ENCODE measurements at regions not wholly inside any gene's neighbourhood (a gene's known extent, or its start where the extent isn't known, plus 50 kb on each side); places are given as distances from the start of the nearest gene placed in this dataset.
"Not testable (repeated sequence)": the region's sequence is repeated elsewhere in the genome, so short reads cannot be mapped to it uniquely, and the experiment has no call there.

DNA sequence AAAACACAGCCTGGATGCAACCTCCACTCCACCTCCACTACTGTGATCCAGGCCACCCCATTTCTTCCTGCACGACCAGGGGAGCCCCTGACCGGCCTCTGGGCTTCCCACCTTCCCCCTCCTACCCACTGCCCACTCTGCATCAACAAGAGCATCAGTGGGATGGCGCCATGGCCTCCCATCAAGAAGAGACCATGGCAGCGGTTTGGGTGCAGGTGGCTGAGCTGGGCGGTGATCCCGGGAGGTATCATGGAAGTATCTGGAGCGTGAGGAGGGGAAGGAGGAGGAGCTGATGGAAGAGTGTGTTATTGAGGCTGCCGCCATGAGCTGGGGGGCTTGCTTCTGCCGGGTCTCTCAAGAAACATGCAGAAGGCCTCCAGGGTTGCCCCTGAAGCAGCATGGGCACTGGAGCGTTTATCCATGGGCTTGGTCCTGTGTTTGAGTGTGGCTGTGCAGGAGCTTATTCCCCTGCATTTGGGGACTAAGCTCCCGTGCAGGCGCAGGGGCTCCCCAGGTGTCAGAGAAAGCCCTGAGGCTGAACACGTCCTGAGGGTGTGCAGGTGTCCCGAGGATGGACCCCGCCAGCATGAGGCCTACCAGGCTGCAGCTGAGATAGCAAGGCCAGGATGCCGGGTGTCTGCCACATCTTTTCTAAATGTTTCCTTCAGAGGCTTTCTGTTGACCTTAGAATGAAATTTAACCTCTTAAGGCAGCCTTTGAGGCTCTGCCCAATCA lies 99.2 kb upstream of the PCBD1 start:
- Histone ChIP-seq H3K9me3 (no peaks in the 10 kb centered on the region), H3K27ac (no peak overlapping the region), H3K36me3 (no peaks in the 10 kb centered on the region), H3K27me3 (no peaks in the 10 kb centered on the region), H3K4me1 (ENCODE audit: insufficient read depth) (no peaks in the 10 kb centered on the region), H3K4me3 (no peak overlapping the region)
- no peak for DNase-seq
- no peak for TF ChIP-seq EP300 (IDR thresholded peaks at IDR 0.05)
- 80 to 88% (median 85%) methylated on average over 16 of the region's 16 CpGs for WGBS, 3 donors
- intact Hi-C loops (cut with DNase I), result loop anchor here in 1 of 4 donors (10.0 kb wide), 1 partner anchor 167 kb away; no protein-coding TSS in a partner anchor

DNA sequence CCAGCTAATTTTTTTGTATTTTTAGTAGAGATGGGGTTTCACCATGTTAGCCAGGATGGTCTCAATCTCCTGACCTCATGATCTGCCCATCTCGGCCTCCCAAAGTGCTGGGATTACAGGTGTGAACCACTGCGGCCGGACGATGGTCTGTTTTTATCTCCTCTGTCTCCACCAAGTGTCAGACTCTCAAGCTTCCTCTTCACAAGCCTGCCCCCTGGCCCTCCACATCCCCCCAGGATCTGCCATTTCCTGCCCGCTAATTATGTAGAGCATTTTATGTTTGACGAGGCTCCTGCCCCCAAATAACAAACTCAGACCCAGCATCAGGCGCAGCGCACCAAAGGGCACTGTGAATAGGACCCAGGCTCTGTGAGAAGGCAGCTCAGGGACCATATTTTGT lies 101.8 kb upstream of the PCBD1 start:
- 81 to 84% (median 82%) methylated on average over 8 of the region's 8 CpGs for WGBS, 3 donors
- H3K4me1 ChIP-seq (ENCODE audit: insufficient read depth); H3K27ac ChIP-seq; H3K9me3 ChIP-seq; intact Hi-C loops (cut with DNase I); DNase-seq; H3K4me3 ChIP-seq; H3K36me3 ChIP-seq; H3K27me3 ChIP-seq: not testable (repeated sequence)

DNA sequence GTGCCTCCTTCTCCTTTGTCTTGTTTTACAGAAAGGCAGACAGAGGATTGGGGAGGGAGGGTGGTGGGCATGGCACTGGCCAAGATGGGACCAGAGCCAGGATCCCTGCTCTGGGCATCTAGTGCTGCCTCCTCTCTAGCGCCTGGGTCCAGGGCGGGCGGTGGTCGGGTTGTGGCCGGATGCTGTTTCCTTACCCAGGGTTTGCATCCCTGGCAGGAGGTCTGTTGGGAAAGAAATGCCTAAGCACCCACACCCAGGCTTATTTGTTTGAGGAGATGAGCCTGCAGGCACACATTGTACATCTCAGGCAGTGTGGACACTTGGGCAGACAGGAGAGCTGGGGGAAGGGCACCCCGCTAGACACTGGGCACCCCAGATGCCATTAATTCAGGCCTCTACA lies 102.3 kb upstream of the PCBD1 start:
- H3K27ac ChIP-seq, result no peak overlapping the region
- H3K36me3 ChIP-seq, result no peaks in the 10 kb centered on the region
- 79 to 93% (median 92%) methylated on average over 6 of the region's 6 CpGs for WGBS, 3 donors
- TF ChIP-seq POLR2A (IDR thresholded peaks at IDR 0.05), result no peak
- TF ChIP-seq, protein P1, sequence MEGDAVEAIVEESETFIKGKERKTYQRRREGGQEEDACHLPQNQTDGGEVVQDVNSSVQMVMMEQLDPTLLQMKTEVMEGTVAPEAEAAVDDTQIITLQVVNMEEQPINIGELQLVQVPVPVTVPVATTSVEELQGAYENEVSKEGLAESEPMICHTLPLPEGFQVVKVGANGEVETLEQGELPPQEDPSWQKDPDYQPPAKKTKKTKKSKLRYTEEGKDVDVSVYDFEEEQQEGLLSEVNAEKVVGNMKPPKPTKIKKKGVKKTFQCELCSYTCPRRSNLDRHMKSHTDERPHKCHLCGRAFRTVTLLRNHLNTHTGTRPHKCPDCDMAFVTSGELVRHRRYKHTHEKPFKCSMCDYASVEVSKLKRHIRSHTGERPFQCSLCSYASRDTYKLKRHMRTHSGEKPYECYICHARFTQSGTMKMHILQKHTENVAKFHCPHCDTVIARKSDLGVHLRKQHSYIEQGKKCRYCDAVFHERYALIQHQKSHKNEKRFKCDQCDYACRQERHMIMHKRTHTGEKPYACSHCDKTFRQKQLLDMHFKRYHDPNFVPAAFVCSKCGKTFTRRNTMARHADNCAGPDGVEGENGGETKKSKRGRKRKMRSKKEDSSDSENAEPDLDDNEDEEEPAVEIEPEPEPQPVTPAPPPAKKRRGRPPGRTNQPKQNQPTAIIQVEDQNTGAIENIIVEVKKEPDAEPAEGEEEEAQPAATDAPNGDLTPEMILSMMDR (IDR thresholded peaks at IDR 0.05), result no peak
- no peak for TF ChIP-seq EP300 (IDR thresholded peaks at IDR 0.05)
- DNase-seq, result no peak
- H3K27me3 ChIP-seq, result no peaks in the 10 kb centered on the region
- H3K4me1 ChIP-seq (ENCODE audit: insufficient read depth), result no peaks in the 10 kb centered on the region
- no peaks in the 10 kb centered on the region for H3K9me3 ChIP-seq
- no peak overlapping the region for H3K4me3 ChIP-seq
- intact Hi-C loops (cut with DNase I), result no loop called here

DNA sequence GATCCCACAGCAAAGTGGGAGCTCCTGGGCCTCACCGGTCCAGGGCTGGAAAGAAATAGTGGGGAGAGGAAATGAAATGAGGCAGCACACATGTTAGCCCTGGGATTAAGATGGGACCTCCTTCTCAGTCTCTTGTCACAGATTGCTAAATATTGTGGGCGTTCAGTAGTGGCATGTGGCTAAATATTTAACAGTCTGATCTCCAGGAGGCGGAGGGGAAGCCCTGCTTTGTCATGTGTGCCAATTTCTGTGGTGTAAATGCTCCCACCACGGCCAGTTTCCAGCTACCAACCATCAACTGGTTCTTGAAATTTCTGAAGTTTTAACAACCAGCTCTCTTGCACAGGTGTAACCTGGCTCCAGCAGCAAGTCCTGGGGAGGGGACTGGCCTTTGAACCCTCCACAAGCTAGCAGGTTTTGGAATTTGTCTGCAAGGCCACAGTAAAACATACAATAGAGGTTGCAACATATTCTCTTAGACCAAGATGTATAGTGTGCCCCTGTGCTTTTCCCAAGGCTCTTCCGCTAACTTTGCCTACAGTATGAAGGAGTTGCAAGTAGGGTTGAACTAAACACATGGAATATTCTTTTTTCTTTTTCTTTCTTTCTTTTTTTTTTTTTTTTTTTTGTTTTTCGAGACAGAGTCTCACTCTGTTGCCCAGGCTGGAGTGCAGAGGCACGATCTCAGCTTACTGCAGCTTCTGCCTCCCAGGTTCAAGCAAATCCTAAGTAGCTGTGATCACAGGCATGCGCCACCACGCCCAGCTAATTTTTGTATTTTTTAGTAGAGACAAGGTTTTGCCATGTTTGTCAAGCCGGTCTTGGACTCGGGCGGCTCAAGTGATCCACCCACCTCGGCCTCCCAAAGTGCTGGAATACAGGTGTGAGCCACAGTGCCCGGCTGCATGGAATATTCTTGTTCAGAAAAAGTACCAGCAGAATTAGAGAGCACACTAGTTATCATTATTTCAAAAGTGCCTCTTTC lies 103.1 kb upstream of the PCBD1 start:
- Histone ChIP-seq H3K4me3 (no peak overlapping the region), H3K36me3 (no peaks in the 10 kb centered on the region), H3K27ac (no peak overlapping the region), H3K27me3 (no peaks in the 10 kb centered on the region), H3K9me3 (no peaks in the 10 kb centered on the region), H3K4me1 (ENCODE audit: insufficient read depth) (no peaks in the 10 kb centered on the region)
- no peak for TF ChIP-seq POLR2A (IDR thresholded peaks at IDR 0.05)
- WGBS, 3 donors, result 81 to 88% (median 82%) methylated on average over 14 of the region's 14 CpGs
- DNase-seq, result no peak
- intact Hi-C loops (cut with DNase I), result no loop called here

GRCh38 chr10:70992436-70992835 lies 104.1 kb upstream of the PCBD1 start:
- no peak overlapping the region for H3K4me3 ChIP-seq
- H3K9me3 ChIP-seq, result no peaks in the 10 kb centered on the region
- whole genome bisulfite sequencing, 3 donors, result 81 to 87% (median 84%) methylated on average over 8 of the region's 8 CpGs
- intact Hi-C loops (cut with DNase I), result no loop called here
- no peaks in the 10 kb centered on the region for H3K36me3 ChIP-seq
- no peak overlapping the region for H3K27ac ChIP-seq
- H3K4me1 ChIP-seq (ENCODE audit: insufficient read depth), result no peaks in the 10 kb centered on the region
- TF ChIP-seq, protein P1 (IDR thresholded peaks at IDR 0.05), result no peak
- TF ChIP-seq POLR2A (IDR thresholded peaks at IDR 0.05) (no peak), EP300 (IDR thresholded peaks at IDR 0.05) (no peak)
- H3K27me3 ChIP-seq, result no peaks in the 10 kb centered on the region
- DNase-seq, result no peak

Data from ovary (tissue), 7 donors.